Bronchial epithelial cell (primary cell): ENCODE measurements at regions not wholly inside any gene's neighbourhood (a gene's known extent, or its start where the extent isn't known, plus 50 kb on each side); places are given as distances from the start of the nearest gene placed in this dataset.

Source experiments
- DNase-seq: peaks from one replicate; pipeline ENCODE4 v3.0.0-alpha.2; 2010; ENCODE audit warnings: low read depth
- FAIRE-seq: peaks from 2 replicates; lab custom pipeline; 2011; peaks lifted over from hg19 to GRCh38; lab: Jason Lieb, UNC
- H3K27me3 ChIP-seq: 2 replicates; pipeline ENCODE4 v1.5.1; 2011; ENCODE audit warnings: low read length; ENCODE audit not compliant: control insufficient read depth, insufficient read depth
- H3K36me3 ChIP-seq: 2 replicates; pipeline ENCODE4 v1.5.1; 2011; ENCODE audit warnings: low read length; ENCODE audit not compliant: control insufficient read depth, insufficient read depth
- H3K4me3 ChIP-seq: 2 replicates; pipeline ENCODE4 v1.5.1; 2011; ENCODE audit warnings: mild to moderate bottlenecking, low read depth, low read length, control low read depth
- TF ChIP-seq, protein P1 (sequence below): IDR thresholded peaks from 2 replicates; pipeline ENCODE4 v1.5.1; 2011; ENCODE audit warnings: mild to moderate bottlenecking, moderate library complexity, low read length, control low read depth, inconsistent platforms; ENCODE audit not compliant: insufficient read depth, severe bottlenecking

DNA sequence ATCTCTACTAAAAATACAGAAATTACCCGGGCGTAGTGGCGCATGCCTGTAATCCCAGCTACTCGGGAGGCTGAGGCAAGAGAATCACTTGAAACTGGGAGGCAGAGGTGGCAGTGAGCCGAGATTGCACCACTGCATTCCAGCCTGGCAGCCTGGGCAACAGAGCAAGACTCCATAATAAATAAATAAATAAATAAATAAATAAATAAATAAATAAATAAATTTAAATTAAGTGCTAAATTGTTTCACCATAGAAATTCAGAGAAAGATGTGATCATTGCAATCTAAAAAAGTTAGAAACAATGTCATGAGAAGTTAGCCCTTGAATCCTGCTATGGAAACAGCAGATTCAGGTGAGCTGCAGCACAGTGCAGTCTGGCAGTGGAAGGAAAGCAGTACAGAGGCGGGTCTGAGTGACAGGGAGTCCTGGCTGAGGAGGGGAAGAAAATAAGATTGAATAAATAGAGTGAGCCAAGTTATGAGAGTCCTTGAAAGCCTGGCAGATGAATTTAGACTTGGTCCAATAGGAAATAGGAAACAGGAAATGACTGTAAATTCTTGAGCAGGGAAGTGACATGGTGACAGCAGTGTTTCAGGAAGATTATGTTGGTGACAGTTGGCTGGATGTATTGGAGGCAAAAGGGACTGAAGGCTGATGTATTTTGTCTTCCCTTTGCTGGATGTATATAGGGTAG is 241.5 kb downstream of the GXYLT1 start:
- DNase-seq (no peak), FAIRE-seq (no peak)
- Histone ChIP-seq H3K4me3 (no peak overlapping the region), H3K27me3 (no peaks in the 10 kb centered on the region), H3K36me3 (no peaks in the 10 kb centered on the region)
- TF ChIP-seq, protein P1, sequence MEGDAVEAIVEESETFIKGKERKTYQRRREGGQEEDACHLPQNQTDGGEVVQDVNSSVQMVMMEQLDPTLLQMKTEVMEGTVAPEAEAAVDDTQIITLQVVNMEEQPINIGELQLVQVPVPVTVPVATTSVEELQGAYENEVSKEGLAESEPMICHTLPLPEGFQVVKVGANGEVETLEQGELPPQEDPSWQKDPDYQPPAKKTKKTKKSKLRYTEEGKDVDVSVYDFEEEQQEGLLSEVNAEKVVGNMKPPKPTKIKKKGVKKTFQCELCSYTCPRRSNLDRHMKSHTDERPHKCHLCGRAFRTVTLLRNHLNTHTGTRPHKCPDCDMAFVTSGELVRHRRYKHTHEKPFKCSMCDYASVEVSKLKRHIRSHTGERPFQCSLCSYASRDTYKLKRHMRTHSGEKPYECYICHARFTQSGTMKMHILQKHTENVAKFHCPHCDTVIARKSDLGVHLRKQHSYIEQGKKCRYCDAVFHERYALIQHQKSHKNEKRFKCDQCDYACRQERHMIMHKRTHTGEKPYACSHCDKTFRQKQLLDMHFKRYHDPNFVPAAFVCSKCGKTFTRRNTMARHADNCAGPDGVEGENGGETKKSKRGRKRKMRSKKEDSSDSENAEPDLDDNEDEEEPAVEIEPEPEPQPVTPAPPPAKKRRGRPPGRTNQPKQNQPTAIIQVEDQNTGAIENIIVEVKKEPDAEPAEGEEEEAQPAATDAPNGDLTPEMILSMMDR, result no peak

DNA sequence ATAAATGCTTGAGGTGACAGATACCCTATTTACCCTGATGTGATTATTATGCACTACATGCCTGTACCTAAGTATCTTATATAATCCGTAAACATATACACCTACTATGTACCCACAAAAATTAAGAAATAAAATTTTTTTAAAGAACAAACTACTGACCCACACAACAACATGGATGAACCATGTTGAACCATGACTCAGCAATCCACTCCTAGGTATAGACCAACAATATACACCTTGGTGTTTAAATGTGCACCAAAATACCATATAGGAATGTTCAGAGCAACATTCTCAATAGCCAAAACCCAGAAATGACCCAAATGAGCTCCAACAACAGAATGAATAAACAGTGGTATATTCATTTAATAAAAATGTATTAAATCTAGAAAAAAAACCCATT is 245.1 kb downstream of the GXYLT1 start:
- DNase-seq, result no peak
- Histone ChIP-seq H3K4me3 (no peak overlapping the region), H3K36me3 (no peaks in the 10 kb centered on the region), H3K27me3 (no peaks in the 10 kb centered on the region)
- TF ChIP-seq, protein P1, result no peak
- FAIRE-seq, result no peak

DNA sequence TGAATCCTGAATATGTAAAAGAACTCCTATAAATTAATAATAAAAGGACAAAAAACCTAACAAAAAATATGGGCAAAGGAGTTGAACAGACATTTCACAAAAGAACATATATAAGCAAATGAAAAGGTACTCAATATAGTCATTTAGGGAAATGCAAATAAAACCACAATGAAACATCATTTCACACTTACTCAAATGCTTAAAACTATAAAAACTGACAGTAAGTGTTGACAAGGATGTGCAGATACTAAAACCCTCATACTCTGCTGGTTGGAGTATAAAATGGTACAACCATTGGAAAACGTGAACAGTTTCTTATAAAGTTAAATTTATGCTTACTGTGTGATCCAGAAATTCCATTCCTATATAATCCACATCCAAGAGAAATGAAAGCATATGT is 247.1 kb downstream of the GXYLT1 start:
- DNase-seq (no peak), FAIRE-seq (no peak)
- Histone ChIP-seq H3K27me3 (no peaks in the 10 kb centered on the region), H3K36me3 (no peaks in the 10 kb centered on the region), H3K4me3 (no peak overlapping the region)
- TF ChIP-seq, protein P1, result no peak

DNA sequence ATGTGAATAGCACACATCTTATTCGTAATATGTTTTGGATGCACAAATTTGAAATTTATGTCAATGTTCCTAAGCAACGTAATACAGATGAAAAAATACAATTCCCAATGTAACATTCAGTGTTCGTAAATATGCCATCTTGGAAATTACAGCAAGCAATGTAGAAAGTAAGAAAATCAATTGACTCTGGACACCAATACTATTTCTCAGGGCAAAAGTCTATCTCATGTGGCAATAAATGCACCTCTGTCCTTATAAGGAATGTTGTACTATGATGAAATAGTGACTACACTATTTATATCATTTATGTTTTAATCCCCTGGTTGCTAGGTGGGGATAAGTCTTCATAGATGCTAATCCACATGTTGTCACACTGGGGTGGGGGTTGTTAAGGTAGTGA is 251.2 kb downstream of the GXYLT1 start:
- H3K36me3 ChIP-seq, result no peaks in the 10 kb centered on the region
- H3K27me3 ChIP-seq, result no peaks in the 10 kb centered on the region
- FAIRE-seq (no peak), DNase-seq (no peak)
- TF ChIP-seq, protein P1, result no peak
- H3K4me3 ChIP-seq, result no peak overlapping the region

DNA sequence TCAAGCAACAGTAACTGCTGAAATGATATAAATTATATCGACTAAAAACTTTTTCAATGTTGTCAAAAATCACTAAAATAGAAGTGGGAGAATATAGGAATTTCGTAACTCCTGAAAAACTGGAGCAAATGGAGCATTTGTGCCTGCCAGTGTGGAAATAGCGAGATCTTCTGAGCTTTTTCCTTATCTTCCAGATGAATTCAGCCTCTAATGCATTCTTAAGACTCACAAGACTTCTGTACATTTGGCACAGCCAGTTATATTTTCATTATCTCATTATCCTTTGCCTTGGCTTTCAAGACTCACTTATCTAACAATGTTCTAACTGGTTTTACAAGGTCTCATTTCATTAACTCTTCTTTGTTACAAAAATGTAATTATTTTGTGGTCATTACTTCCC is 252.4 kb downstream of the GXYLT1 start:
- Histone ChIP-seq H3K4me3 (no peak overlapping the region), H3K36me3 (no peaks in the 10 kb centered on the region), H3K27me3 (no peaks in the 10 kb centered on the region)
- DNase-seq, result no peak
- FAIRE-seq, result no peak
- TF ChIP-seq, protein P1, result no peak

DNA sequence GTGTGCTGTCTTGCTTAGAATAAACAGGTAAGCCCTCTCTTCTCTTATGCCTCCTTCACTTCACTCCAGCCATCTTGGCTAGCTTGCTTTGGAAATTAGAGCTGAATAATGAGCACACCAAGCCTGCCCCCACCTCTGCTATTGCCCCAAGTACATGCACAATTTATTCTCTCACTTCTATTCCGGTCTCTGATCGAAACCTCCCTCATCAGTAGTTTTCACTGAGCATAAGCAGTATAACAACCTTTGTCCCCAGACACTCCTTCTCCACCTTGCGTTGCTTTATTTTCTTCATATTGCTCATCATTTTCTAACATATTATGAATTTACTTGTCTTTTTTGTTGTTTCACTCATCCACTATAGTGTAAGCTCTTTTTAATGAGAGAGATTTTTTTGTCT is 253.4 kb downstream of the GXYLT1 start:
- no peak for FAIRE-seq
- Histone ChIP-seq H3K27me3 (no peaks in the 10 kb centered on the region), H3K4me3 (no peak overlapping the region), H3K36me3 (no peaks in the 10 kb centered on the region)
- no peak for DNase-seq
- TF ChIP-seq, protein P1, result no peak
